Stimulated activated naive CD8-positive, alpha-beta T cell treated with anti-CD3 and anti-CD28 coated beads, Interleukin-15, Interleukin-2, amounts not matched to agents 100 ng/mL and 50 ng/mL, for 24 hours (primary cell): ENCODE measurements at regions not wholly inside any gene's neighbourhood (a gene's known extent, or its start where the extent isn't known, plus 50 kb on each side); places are given as distances from the start of the nearest gene placed in this dataset.

Source experiments
- H3K27ac Mint-ChIP-seq: one replicate; pipeline ENCODE4 v1.8.0; 2021; ENCODE audit warnings: mild to moderate bottlenecking, mixed read lengths
- H3K27me3 Mint-ChIP-seq: one replicate; pipeline ENCODE4 v1.8.0; 2021; ENCODE audit warnings: mixed read lengths
- H3K36me3 Mint-ChIP-seq: one replicate; pipeline ENCODE4 v1.8.0; 2021; ENCODE audit warnings: low read depth, mixed read lengths
- H3K4me1 Mint-ChIP-seq: one replicate; pipeline ENCODE4 v1.8.0; 2021; ENCODE audit warnings: low read depth, mixed read lengths
- H3K4me3 Mint-ChIP-seq: one replicate; pipeline ENCODE4 v1.8.0; 2021; ENCODE audit warnings: mild to moderate bottlenecking, mixed read lengths
- H3K9me3 Mint-ChIP-seq: one replicate; pipeline ENCODE4 v1.8.0; 2021; ENCODE audit warnings: mixed read lengths

DNA sequence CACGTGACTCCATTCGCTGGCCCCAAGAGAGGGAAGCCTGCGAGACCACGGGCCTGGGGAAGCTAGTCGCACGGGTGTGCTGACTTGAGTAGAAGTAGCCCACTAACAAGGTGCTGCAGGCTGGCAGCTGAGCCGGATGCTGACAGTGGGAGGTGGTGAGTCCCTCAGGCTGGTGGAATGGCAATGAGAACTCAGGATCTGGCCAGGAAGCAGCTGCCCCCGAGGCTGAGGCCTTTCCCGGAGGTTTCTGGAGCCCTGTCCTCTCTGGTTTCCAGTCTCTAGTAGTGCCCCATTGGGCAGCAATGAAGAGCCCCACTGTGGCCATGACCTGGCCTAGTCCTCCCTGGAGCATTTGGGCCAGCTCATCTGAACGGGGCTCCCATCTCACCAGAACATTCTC lies 366.7 kb upstream of the IRX4 start:
- H3K27me3 Mint-ChIP-seq, result peaks cover 8% of the 10 kb centered on the region
- H3K27ac Mint-ChIP-seq, result no peak overlapping the region
- H3K9me3 Mint-ChIP-seq, result peaks cover 6% of the 10 kb centered on the region
- no peak overlapping the region for H3K4me3 Mint-ChIP-seq
- no peaks in the 10 kb centered on the region for H3K36me3 Mint-ChIP-seq
- no peaks in the 10 kb centered on the region for H3K4me1 Mint-ChIP-seq

DNA sequence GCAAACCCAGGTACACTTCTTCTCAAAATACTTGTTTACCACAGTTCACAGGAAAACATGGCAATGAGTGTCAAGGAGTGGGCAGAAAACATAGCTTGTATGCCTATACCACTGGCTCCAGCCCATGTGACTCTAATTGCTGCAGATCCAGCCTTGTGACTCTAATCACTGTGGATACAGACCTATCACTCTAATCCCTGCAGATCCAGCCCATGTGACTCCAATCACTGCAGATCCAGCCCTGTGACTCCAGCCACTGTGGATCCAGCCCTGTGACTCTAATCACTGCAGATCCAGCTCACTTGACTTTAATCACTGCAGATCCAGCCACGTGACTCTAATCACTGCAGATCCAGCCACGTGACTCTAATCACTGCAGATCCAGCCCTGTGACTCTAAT lies 366.3 kb upstream of the IRX4 start:
- H3K4me3 Mint-ChIP-seq, result no peak overlapping the region
- no peak overlapping the region for H3K27ac Mint-ChIP-seq
- no peaks in the 10 kb centered on the region for H3K36me3 Mint-ChIP-seq
- H3K9me3 Mint-ChIP-seq, result peaks cover 6% of the 10 kb centered on the region
- no peaks in the 10 kb centered on the region for H3K4me1 Mint-ChIP-seq
- H3K27me3 Mint-ChIP-seq, result peaks cover 8% of the 10 kb centered on the region

DNA sequence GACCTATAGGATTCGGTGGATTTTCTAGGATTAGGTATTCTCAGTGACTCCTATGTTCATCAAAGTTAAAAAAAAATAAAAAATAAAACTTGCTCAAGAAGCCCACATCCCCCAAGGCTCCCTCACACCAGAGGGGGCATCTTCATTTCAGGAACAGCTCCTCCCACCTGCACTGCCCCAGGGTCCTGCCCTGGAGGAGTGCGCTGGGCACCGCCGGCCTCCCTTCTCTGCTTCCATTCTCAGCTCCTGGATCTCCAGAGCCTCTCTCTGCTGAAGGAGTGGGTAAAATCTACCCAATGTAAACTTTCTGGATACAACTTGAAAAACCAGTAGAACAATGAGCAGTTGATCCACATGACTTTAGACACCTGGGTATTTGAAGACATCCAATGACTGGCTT lies 359.8 kb upstream of the IRX4 start:
- Mint-ChIP-seq H3K4me3 (no peak overlapping the region), H3K4me1 (no peaks in the 10 kb centered on the region), H3K9me3 (peaks cover 4% of the 10 kb centered on the region), H3K27me3 (peaks cover 4% of the 10 kb centered on the region), H3K36me3 (no peaks in the 10 kb centered on the region), H3K27ac (no peak overlapping the region)

DNA sequence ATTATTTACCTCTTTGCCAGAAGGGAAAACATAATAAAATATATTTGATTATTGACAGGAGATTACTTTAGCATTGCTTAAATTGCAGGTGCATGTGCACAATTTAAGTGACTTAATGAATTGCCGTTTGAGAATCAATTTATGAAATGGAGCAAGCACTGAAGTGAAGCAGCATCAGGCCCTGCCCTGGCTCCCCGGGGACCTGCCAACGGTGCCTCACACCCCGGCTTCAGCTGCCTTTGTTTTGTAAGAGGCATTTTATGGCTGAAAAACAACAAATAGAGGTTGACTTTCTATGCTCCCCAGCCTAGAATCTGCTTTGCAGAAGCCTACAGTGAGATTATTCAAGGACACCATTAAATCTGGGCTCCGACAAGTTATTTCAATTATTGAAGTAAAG lies 359.1 kb upstream of the IRX4 start:
- H3K4me3 Mint-ChIP-seq, result no peak overlapping the region
- no peaks in the 10 kb centered on the region for H3K27me3 Mint-ChIP-seq
- H3K36me3 Mint-ChIP-seq, result no peaks in the 10 kb centered on the region
- H3K27ac Mint-ChIP-seq, result no peak overlapping the region
- no peaks in the 10 kb centered on the region for H3K9me3 Mint-ChIP-seq
- no peaks in the 10 kb centered on the region for H3K4me1 Mint-ChIP-seq

DNA sequence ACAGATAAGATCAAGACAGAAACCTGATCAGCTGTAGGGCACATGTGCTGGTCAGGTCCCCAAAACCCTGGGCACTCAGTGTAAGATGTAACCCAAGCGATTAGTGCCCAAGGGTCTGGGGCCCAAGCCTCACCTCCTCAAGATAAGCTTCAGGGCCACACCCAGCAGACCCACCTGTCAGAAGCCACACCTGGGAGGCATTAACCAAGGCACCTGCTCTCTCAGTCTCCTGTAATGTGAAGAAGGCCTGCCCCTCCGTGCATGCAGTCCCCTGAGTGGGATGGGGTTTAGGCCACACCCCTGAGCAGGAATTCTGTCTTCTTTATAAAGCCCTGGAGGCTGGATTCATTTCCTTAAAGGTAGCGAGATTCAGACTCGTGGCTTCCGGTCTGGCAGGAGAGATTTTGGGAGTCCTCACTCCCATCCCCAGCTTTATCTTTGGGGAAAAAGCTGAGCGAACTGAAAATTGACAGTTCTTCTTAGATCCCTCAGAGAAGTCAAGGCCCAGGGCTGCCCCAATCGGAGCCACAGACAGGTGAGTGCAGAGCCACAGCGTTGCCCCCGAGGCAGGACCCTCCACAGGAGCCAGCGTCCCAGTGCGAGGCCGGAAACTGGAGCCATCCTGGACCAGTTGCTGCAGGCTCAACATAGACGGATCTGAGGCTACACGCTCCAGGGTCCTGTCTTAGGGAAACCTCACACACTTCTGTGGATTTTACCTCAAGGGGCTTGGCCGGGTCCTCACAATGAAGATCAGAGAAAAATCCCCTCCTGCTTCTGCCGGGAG lies 357.6 kb upstream of the IRX4 start:
- H3K36me3 Mint-ChIP-seq, result no peaks in the 10 kb centered on the region
- H3K27ac Mint-ChIP-seq, result no peak overlapping the region
- H3K4me1 Mint-ChIP-seq, result no peaks in the 10 kb centered on the region
- H3K27me3 Mint-ChIP-seq, result no peaks in the 10 kb centered on the region
- H3K4me3 Mint-ChIP-seq, result no peak overlapping the region
- H3K9me3 Mint-ChIP-seq, result no peaks in the 10 kb centered on the region

DNA sequence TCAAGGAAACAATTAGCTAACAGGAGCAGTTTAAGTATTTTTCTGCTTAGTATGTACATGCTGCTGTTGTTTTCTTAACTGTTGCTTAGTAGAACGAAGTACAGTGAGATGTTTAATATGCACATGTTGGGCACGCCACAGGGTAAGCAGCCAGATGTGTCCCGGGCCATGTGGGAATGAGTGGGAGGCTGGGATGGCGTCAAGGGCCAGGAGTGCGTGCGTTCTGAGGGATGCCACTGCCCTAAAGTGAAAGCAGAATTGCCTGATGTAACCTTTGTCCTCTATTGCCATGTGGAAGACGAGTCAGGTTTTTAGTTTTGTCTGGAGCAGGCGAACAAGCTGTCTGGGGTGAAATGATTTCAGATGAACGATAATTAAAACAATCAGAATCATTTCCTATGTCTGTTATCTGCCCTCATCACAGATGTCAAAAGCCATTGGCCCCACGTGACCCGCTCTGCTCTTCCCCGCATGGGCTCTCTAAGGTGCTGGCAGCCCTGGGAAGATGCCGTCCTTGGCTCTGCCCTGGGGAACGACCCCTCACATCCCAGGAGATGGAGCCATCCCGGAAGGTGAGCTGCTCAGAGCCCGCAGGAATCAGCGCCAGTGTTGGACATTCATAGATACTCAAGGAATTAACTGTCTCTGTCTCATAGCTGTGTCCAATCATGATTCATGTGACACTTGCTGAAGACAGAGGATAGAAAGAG lies 356.6 kb upstream of the IRX4 start:
- Mint-ChIP-seq H3K9me3 (peaks cover 7% of the 10 kb centered on the region), H3K4me1 (no peaks in the 10 kb centered on the region), H3K4me3 (no peak overlapping the region), H3K36me3 (no peaks in the 10 kb centered on the region), H3K27ac (no peak overlapping the region), H3K27me3 (peaks cover 3% of the 10 kb centered on the region)

DNA sequence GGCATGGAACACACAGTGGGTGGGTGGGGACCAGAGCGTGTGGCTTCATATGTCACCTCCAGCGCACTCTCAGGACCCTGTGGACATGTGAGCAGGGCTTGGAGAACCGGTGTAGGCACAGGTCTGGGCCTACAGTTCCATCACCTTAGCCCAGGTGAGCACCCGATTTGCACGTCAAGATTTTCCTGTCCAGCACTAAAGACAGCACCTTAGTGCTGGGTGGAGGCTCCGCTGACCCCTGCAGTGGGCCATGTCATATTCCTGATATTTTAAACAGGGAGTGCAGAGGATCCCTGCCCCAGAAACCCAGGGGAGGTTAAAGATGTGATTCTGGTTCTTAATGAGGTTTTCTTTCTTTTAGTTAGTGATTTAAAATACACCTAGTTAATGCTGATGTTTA lies 356.0 kb upstream of the IRX4 start:
- H3K4me3 Mint-ChIP-seq, result no peak overlapping the region
- peaks cover 8% of the 10 kb centered on the region for H3K9me3 Mint-ChIP-seq
- H3K27ac Mint-ChIP-seq, result no peak overlapping the region
- peaks cover 8% of the 10 kb centered on the region for H3K27me3 Mint-ChIP-seq
- H3K4me1 Mint-ChIP-seq, result no peaks in the 10 kb centered on the region
- no peaks in the 10 kb centered on the region for H3K36me3 Mint-ChIP-seq

DNA sequence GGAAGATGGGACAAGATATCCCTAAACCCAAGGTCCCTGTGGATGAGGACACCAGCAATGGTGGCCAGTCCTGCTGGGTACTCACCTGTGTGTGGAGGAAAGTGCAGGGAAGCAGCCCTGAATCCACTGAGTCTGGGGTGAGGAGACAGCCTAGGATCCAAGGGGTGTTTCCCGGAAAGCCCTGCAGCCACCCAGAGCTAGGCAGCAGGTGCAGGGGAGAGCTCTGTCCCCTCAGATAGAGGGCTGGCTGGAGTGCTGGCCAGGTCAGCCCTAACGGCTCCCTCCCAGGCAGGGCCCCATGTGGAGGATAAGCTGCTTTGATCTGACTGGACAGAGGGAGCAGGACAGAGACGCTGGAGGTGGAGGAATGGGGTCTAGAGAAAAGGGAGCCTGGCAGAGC lies 344.7 kb upstream of the IRX4 start:
- Mint-ChIP-seq H3K4me3 (no peak overlapping the region), H3K27ac (no peak overlapping the region), H3K9me3 (no peaks in the 10 kb centered on the region), H3K36me3 (no peaks in the 10 kb centered on the region), H3K27me3 (peaks cover 5% of the 10 kb centered on the region), H3K4me1 (no peaks in the 10 kb centered on the region)

DNA sequence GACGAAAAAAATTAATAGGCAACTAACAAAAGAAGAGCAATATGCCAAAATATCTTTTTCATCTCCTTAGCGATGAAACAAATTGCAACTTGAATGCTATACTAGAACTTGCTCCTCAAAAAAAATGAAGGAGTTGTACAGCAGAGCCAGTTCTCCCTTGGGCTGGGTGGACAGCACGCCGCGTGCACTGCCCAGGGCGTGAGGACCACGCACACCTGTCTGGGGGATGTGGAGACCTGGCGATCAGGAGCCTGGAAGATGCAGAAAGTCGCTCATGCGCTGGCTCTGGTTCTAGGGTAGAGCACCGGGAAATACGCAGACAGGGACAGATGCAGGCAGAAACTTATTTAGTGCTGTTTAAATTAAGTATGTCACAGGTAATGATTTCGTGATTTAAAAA lies 342.0 kb upstream of the IRX4 start:
- H3K27ac Mint-ChIP-seq, result no peak overlapping the region
- H3K36me3 Mint-ChIP-seq, result no peaks in the 10 kb centered on the region
- no peaks in the 10 kb centered on the region for H3K9me3 Mint-ChIP-seq
- H3K4me3 Mint-ChIP-seq, result no peak overlapping the region
- no peaks in the 10 kb centered on the region for H3K4me1 Mint-ChIP-seq
- no peaks in the 10 kb centered on the region for H3K27me3 Mint-ChIP-seq

DNA sequence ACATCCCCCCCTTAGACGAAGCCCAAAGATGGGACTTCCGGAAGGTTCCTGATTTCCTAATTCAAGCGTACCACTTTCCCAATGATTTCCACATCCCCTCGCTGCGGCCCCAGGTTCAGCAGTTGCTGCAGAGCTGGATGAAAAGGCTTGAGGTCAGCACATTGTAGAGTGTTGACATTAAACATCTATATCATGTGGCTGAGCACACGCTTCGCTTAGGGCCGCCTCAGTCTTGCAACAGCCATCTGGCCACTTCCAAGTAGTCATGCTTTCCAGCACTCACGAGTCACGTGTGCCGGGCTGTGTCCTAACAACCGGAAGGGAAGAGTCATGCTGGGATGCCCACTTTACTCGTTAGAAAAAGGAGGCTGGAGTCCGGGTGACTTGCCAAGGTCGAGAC lies 340.6 kb upstream of the IRX4 start:
- no peaks in the 10 kb centered on the region for H3K36me3 Mint-ChIP-seq
- no peak overlapping the region for H3K4me3 Mint-ChIP-seq
- H3K9me3 Mint-ChIP-seq, result peaks cover 4% of the 10 kb centered on the region
- H3K27ac Mint-ChIP-seq, result no peak overlapping the region
- H3K4me1 Mint-ChIP-seq, result no peaks in the 10 kb centered on the region
- H3K27me3 Mint-ChIP-seq, result no peaks in the 10 kb centered on the region

DNA sequence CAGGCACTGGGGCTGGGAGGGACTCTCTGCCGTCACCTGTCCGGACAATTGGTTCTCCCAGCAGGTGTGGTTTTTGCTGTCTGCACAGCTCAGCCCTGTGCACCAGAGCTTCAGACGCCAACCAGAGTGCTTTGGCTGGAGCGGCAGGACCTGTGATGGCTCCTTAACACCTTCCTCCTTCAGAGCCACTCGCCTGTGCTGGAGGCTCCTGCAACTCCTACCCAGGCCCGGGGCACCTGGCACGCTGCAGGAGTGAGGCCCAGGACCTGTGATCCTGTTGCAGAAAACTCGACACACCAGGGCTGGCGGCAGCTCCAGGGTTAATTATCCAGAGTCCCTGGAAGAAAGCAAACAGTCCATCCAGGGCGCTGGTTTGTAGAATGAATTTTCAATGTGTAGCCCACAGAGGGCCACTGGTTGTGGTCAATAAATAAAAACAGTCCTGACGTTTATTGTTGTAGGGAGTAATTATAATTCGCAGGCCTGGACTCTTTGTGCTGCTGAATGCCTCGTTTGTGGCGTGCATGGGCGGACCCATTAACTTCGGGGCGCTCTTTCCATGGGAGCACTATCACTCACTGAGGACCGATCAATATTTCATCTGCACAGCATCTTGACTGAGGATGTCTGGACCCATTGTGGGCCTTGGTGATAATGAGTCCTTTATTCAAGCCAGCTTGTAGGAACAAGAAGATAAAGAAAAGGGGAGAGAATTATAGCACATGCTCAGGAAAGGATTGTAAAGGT lies 339.7 kb upstream of the IRX4 start:
- Mint-ChIP-seq H3K27me3 (no peaks in the 10 kb centered on the region), H3K9me3 (peaks cover 4% of the 10 kb centered on the region), H3K36me3 (no peaks in the 10 kb centered on the region), H3K4me3 (no peak overlapping the region), H3K4me1 (no peaks in the 10 kb centered on the region), H3K27ac (no peak overlapping the region)

DNA sequence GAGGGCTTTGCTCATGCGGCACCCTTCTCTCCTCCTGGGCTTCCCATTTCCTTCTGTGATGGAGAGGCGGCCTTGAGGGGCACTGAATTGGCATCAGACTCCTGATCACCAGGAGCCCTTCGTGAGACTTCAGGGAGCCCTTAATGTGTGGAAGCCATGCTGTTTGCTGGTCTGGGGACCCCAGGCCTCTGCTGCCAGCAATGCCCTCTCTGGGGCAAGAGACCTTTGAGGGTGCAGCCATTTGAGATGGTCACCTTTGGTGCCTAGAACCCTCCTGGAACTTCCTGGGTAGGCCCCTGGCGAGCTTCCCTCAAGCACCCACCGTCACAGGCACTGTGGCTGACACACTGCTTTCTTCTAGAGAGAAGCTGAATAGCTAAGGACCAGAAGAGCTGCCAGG lies 338.7 kb upstream of the IRX4 start:
- Mint-ChIP-seq H3K4me3 (no peak overlapping the region), H3K27me3 (no peaks in the 10 kb centered on the region), H3K4me1 (no peaks in the 10 kb centered on the region), H3K27ac (no peak overlapping the region), H3K9me3 (peaks cover 4% of the 10 kb centered on the region), H3K36me3 (no peaks in the 10 kb centered on the region)

DNA sequence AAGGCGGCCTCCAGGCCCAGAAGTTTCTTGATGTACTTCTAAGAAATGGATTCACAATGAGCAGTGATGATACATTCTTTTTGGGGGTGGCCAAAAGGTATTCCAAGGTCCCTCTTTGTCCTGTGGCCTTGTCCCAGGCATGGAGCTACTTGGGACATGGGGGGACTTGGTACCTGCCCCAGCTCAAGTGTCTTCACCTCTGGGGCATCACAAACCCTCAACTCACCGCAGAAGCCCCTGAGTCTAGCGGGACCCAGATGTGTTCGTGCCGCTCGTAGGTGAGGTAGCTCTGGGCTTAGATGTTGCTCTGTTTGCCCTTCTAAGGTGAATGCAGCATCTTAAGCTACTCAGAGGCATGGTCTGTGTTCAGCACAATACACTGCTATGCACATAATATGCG lies 338.0 kb upstream of the IRX4 start:
- Mint-ChIP-seq H3K36me3 (no peaks in the 10 kb centered on the region), H3K27ac (no peak overlapping the region), H3K4me1 (no peaks in the 10 kb centered on the region), H3K9me3 (peaks cover 4% of the 10 kb centered on the region), H3K27me3 (no peaks in the 10 kb centered on the region), H3K4me3 (no peak overlapping the region)

DNA sequence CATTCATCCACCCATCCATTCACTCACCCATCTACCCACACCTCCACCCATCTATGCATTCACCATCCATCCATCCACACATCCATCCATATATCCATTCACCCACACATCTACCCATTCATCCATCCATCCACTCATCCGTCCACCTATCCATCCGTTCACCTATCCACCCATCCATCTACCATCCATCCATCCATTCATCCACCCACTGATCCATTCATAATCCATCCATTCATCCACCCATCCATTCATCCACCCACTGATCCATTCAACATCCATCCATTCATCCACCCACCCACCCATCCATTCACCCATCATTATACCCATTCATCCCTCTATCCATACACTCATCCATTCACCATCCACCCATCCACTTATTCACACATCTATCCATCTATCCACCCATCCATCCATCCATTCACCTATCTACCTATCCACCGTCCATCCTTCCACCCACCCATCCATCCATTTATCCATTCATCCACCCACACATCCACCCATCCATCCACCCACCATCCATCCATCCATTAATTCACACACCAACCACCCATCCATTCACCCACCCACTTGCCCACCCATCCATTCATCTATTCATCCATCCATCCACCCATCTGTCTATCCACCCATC lies 336.5 kb upstream of the IRX4 start:
- Mint-ChIP-seq H3K36me3 (no peaks in the 10 kb centered on the region), H3K27ac (no peak overlapping the region), H3K4me1 (no peaks in the 10 kb centered on the region), H3K27me3 (no peaks in the 10 kb centered on the region), H3K4me3 (no peak overlapping the region), H3K9me3 (peaks cover 4% of the 10 kb centered on the region)

DNA sequence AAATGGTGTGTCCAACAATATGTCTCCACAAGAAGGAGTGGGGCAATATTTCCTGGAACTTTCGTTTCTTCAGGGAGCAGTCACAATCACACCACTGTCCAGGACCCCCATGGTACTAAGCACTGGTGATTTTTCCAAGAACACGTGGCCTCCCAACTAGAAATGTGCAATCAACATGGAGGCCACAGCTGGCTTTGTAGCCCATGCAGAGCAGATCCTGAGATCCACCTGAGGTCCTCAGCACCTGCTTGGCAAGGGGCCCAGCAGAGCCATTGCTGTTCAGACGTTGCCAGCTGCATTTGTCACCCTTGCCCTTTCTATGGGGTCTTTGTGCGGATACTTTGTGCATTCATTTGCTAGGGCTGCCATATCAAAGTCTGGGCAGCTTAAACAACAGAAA lies 334.5 kb upstream of the IRX4 start:
- Mint-ChIP-seq H3K4me3 (no peak overlapping the region), H3K27me3 (no peaks in the 10 kb centered on the region), H3K4me1 (no peaks in the 10 kb centered on the region), H3K27ac (no peak overlapping the region), H3K36me3 (no peaks in the 10 kb centered on the region), H3K9me3 (peaks cover 4% of the 10 kb centered on the region)
